HG03378 (cell line): ENCODE measurements at regions not wholly inside any gene's neighbourhood (a gene's known extent, or its start where the extent isn't known, plus 50 kb on each side); places are given as distances from the start of the nearest gene placed in this dataset.
"Not testable (repeated sequence)": the region's sequence is repeated elsewhere in the genome, so short reads cannot be mapped to it uniquely, and the experiment has no call there.

Experiments used
- ATAC-seq: cut with Tn5 transposase; IDR thresholded peaks from one replicate; pipeline ENCODE4 v1.9.1; 2021; ENCODE audit warnings: mild to moderate bottlenecking, moderate library complexity; ENCODE audit not compliant: unreplicated experiment

DNA sequence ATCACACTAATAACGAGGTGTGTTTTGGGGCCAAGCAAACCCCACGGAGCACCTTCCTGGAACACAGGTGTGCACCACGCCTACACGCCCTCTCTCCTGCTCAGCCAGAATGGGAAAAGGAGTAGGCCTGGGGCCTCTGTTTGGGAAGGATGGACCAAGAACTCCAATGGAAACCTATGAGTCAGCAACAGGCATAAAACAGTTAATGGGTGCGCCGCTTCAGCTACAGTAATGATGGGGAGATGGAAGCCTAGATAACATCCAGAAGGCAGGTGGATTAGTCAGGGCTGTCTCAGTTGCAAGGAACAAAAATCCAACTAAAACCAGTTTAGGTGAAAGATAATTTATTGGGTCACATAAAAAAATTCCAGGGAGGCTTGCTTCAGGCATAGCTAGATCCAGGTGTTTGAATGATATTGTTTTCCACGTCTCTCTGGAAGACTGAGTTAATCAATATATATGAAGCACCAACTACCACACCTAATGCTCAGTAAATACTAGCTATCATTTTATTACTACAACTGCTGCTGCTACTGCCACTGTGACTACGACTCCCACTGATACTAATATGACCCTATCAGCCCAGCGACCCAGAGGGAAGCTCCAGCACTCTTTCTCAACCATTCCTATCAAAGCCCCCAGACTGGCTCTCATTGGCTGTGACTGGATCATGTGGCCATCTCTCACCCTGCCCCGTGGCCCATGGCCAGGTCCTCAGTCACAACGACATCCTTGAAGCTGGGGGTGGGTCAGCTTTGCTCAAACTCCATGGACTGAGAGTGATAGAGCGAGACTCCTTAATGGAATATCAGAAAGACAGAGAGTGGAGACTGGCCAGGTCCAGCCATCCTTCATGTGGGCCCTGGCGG lies 155.2 kb upstream of the PTPN1 start:
- ATAC-seq: no peak

DNA sequence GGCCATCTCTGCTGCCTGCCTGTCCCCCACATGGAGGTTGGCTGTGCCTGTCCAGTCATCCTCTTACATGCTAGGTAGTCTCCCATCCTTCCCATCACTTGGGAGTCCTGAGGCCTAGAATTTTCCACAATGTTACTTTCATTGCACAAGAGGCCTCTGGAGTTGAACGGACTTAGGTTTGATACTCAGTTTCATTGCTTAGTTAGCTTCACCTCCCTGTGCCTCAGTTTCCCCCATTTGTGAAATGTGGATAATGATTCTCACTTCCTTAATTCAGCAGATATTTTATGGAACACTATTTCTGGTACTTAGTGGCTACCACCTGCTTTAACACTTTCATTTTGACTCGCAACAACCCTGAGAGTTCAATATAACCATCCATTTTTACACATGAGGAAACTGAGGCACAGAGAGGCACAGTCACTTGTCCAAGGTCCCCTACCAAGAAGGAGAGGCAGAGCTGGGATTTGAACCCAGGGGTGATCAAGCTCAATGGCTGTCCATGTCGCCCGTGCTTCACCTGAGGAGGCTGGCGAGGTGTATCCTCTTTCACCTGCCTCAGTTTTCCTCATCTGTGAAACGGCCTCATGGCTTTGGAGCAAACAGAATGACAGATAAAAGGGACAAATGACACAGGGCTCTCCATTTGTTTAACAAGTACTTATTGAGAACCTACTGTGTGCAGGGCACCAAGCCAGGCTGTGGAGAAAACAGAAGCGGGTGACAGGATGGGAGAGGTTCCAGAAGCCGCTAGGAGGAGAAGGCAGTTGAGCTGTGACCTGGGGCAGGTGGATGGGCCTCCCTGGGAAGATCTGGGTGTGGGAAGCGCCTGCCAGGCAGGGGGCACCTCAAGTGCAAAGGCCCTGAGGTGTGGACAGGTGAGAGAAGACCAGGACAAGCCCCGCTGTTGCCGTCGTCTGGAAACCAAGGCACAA lies 154.3 kb upstream of the PTPN1 start:
- ATAC-seq: no peak

DNA sequence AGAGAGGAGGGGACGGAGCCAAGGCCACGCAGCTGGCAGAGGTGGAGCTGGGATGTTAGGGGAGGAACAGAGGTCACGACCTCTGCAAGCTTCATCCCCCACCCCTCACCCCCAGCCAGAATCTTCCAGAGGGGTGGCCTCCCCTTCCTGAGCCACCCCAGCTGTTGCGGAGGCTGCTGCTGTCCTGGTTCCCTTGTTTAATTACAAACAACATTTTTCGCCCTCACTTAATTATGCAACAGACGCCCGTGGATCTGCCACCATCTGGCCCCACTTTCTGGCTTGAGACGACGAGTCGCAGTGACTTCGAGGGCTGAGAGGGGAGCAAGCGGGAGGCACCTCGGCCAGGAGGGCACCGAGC lies 153.7 kb upstream of the PTPN1 start:
- ATAC-seq: no peak

DNA sequence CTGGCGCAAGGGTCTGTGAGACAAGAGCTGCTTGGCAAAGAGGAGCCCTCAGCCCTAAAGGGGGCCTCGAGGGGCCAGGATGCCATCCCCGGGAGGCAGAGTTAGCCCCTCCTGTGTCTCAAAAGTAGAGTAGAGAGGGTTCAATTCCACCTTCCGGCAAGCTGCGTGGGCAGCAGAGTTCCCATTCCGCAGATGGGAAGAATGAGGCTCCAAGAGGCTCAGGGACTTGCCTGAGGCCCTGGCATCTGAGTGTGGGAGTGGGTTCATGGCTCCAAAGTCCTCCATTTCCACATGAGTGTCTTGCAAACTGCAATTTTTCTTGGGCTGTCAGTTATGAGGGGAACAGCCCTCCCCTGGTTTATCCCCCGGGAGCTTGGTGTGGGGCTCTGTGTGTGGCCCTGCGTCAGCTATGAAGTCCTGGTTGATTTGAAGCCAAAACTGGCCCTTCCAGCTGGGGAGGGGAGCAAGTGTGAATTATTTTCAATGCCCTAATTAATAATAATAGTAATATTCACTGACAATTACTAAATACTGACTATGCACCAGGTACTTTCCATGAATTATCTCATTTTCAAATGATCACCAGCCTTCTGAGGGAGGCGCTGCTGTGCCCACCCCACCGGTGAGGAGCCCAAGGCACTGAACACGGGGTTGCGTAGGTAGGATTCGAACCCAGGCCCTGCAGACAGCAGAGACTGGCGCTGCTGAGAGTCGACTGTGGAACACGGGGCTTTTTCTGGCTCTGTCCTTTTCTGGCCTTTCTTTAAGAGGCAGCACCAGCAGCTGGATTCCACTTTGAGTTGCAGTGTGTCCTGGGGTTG lies 153.0 kb upstream of the PTPN1 start:
- ATAC-seq: no peak

DNA sequence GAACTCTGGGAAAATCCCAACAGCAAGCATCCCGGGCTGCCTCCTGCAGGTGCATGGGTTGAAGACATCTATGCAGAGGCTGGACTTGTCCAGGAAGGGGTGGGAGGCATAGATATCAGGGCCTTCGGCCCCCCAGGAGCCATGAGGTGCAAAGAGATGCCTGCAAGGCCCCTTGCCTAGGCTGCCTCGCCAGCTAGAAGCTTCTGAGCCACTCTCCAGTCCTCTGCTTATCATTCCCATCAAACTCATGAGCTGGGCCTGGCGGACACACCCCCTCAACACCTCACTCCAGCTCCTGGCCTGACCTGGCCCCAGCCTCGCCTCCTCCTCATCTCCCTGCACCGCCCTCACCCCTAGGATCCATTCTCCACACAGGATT lies 152.4 kb upstream of the PTPN1 start:
- no peak for ATAC-seq

DNA sequence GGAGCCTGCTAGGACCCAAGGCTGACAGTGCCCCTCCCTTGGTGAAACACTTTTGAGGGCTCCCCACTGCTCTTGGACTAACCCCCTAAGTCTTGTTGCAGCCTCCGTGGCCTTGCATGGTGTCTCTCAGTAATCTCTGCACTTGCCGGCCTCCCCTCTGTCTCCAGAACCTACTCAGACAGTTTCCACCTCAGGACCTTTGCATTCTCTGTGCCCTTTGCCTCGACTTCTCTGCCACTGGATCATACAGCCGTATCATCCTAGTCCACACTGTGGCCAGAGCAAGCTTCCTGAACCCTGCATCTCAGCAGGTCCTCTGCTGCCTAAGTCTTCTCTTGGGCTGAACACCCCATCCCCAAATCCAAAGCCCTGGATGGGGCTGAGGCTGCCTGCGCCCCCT lies 152.0 kb upstream of the PTPN1 start:
- ATAC-seq: no peak

DNA sequence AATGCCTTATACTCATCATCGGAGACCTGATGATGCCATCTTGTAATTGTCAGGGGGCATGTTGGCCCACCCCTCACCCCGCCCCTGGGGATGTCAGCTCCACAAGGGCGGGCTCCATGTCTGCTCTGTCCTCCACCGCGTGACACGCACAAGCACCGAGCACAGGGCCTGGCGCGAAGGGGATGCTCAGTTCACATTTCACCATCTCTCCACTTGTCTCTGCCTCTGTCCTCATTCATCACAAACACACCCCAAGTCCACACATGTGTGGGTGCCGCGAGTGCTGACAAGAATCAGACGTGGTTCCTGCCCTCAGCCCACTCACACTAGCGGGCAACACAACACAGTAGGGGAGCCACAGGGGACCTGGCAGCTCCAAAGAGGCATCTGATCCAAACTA lies 151.2 kb upstream of the PTPN1 start:
- ATAC-seq: no peak

DNA sequence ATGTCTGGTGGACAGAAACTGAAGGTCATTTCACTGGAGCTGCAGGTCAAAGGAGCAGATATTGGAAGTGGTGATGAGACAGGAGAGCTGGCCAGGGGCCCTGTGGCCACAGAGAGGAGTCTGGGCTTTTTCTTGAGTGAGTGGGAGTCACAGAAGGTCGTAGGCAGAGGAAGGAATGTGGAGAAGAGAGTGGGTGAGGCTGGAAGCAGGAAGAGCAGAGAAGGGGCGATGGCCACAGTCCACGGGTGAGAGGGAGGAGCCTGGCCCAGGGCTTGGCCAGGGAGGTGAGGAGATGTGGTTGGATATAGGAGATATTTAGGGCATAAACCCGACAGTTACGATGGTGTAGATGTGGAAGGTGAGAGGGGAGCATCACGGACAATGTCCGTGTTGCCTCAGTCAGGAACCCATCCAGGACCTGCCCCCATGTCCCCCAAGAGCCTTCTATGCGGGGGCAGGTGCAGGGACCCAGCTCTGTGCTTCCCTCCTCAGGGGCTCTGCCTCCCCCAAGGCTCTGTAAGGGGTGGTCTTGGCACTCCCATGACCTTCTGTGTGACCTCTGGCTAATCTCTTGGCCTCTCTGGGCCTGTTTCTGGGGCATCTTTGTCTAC lies 150.5 kb upstream of the PTPN1 start:
- no peak for ATAC-seq

DNA sequence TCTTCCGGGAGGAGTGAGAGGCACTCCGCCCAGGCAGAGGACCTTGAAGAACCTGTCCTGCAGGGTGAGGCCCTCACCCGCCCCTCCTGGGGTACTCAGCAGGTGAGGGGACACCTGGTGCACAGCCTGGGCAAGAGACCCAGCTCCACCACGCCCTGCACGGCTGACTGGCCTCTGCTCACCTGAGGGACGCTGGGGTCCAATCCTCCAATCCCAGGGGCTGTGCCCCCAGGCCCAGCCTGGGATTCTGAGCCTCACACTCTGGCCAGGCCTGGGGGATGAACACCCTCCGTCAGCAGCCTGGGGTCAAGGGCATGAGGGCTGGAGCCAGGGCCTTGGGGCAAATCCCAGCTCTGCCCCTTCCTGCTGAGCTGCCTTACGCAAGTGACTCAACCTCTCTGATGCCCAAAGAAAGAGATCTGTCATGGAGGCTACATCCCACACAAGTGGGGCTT lies 149.9 kb upstream of the PTPN1 start:
- ATAC-seq: no peak

DNA sequence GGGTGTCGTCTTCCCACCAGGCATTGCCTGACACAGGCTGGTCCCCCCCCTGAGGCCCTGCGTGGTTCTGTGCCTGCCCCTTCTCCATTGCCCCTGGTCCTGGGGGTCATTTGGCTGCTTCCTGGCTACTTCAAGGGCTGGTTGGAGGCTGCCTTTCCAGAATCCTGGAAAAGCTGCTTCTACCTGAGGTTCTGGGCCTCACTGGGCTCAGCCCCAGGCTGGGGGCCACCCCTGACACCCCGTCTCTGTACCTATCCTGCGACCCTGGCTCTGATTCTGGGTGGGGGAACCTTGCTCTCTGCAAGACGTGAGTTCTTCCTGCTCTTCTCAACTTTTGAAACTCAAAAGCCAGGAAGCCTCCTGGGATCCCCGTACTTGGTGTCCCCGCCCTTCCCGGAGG lies 149.3 kb upstream of the PTPN1 start:
- no peak for ATAC-seq

DNA sequence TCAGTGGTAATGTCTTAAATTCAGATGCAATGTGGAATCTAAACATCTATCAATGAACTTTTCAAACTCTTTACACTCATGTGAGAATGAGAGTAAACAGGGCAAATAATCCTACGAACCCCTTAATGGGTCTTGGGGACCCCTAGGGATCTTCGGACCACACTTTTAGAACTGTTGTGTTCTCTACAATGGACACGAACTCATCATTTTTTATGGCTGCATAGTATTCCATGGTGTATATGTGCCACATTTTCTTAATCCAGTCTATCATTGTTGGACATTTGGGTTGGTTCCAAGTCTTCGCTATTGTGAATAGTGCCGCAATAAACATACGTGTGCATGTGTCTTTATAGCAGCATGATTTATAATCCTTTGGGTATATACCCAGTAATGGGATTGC lies 148.0 kb upstream of the PTPN1 start:
- not testable (repeated sequence) for ATAC-seq

DNA sequence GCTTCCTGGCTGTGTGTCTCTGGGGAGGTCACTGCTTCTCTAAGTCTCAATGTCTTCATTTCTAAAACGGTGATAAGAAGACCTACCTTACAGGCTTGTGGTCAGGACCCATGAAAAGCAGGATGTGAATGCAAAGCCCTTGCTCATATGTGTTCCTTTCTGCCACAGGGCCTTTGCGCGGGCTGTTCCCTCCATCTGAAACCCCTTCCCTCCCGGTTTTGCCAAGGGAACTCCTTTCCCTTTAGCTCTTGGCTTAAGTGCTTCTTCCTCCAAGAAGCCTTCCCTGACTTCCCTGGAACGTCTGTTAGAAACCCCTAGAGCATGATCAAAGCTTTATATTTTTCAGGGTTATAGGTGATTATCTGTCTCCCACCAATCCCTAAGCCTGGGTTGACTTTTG lies 147.2 kb upstream of the PTPN1 start:
- no peak for ATAC-seq

DNA sequence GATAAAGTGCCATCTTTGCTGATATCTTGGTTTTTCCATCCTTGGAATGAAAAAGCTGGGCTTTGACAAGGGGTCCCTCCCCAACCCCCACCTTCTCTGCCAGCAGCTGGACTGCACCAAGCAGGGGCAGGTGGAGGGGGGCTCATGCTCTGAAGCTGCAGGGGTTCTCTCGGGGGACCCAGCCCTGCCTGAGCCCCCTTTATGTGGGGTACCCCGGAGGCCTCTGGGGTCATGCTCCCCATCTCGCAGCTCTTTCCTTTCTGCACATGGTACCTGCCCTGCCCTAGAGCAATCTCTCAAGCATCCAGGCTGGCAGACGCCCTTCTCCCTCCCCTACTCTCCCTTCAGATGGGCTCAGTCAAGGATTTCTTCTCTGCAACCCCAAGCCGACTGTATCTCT lies 146.7 kb upstream of the PTPN1 start:
- no peak for ATAC-seq

DNA sequence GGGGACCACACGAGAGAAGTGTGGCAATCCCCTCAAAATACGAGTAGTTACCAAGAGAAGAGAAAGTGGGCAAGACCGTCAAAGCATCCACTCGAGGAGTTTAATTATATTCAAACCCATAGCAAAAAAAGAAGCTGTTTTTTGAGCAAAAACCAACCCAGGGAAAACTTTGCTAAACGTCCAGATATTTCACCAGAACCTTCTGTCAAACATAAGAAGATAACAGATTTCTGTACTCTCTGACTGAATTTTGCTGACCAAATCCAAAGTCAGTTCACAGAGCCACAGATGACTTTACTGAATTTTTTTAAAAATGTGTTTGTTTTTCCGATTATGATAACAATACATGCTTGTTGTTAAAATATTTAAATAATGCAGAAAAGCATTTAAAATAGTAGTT lies 145.6 kb upstream of the PTPN1 start:
- no peak for ATAC-seq

DNA sequence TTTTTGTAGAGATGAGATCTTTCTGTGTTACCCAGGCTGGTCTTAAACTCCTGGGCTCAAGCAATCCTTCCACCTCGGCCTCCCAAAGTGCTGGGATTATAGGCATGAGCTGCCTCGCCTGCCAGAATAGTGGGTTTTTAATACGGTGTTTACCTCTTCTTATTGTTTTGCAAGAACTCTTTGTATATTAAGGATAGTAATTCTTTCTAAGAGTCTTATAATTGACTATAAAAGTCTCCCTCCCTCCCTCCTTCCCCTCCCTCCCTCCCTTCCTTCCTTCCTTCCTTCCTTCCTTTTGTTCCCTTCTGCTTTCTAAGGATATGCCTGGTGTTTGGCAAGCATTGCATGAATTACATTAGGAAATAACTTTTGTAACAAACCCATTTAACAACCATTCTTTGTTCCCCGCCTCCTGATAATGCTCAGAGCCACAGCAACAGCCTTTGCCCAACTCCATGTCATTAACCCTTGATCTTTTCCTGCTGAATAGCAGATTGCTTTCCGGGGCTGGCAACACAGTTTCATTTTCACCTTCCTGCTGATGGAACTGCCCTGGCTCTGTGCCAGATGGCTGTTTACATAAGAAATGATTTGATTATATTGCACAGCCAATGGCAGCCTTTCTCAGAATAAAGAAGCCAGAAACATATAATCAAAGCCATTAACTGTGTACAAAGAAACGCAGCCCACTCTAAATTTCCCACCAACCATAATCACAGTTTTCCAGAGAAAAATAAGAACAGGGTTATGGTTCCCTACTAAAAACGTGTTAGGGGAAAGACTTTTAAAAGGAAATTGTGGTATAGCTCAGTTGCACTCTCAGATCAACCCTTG lies 143.7 kb upstream of the PTPN1 start:
- ATAC-seq: no peak

DNA sequence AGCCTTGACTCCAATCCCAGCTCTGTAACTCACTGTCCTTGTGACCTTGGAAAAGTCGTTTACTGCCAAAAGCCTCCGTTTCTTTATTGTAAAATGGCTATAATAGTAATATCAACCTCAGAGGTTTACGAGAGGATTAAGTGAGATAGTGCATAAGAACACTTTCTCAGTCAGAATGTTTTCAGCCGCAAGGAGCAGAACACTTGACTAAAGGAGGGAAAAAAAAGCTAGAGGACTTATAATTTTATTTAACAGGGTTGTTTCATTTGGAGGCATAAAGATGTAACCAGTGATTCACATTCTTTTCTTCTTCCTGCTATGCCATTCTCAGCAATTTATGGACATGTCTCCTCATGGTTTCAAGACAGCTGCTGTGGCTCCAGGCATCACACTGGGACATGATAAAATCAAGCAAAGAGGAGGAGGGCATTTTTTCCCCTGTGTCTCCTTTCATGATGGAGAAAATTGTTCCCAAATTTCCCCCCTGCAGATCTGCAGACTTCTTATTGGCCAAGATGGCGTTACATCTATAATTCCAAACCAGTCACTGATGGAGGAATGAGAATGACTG lies 143.0 kb upstream of the PTPN1 start:
- no peak for ATAC-seq

DNA sequence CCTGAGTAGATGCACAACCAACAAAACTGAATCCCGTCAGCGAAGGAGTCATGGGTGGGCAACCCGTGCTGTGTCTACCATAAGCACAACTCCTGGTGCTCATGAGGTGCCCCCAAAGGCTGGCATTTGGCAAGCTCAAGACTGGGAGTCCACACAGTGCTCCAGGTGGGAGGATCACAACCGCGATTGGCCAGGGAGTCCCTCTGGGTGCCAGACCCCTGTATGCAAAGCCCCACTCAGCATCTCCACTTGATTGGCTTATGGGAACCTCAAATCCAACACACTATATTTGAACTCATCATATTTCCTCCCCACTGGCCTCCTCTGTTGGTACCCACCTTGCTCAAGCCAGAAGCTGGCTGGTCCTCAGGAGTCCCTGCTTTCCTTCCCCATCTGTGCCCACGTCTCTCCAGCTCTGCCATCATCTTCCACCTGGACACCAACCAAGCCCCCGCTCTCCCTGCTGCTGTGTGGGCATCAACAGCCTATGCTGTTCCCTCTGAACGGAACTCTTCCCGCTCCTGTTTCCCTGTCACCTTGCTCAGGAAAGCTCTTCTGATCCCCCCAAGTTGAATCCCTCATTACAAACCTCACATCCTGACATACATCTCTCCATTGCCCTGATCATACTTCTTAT lies 142.3 kb upstream of the PTPN1 start:
- ATAC-seq: no peak

DNA sequence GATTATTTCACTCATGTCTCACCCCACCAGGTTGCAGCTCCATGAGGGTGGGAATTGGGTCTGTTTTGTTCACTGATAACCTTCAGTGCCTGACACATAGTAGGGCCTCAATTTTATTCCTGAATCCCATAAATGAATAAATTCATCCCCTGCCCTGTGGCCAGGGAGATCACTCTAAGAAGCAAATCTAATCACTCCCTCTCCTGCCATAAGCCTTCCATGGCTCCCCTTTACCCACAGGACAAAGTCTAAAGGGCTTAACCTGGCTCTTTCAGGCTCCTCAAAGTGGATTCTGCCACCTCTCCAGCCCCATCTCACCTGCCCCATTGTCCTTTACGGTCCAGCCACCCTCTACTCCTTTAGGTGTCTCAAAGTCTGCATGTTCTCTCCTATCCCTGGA lies 141.8 kb upstream of the PTPN1 start:
- no peak for ATAC-seq

DNA sequence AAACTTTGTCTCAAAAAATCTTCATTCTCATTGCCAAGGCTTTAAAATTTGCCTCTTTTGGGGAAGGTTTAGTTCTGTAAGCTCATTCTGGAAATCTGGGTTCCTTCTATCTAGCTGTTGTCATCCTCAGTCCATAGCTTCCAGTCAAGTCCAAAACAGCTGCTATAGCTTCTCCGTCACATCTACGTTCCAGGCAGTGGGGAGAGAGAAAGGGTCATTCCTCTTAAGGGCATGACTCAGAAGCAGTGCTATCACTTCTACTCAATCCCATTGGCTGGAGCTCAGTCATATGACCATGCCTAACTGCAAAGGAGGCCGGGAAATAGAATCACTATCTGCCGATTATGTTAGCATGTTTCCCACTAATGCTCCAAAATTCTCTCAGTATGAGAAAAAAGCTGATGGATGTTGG lies 141.4 kb upstream of the PTPN1 start:
- no peak for ATAC-seq
